Liver (tissue), 3 donors: ENCODE measurements at regions not wholly inside any gene's neighbourhood (a gene's known extent, or its start where the extent isn't known, plus 50 kb on each side); places are given as distances from the start of the nearest gene placed in this dataset.

ENCODE experiments used
- CTCF ChIP-seq: fragments of 150-350 bp; IDR thresholded peaks from 2 replicates; pipeline ENCODE4 v1.5.1; 2017; ENCODE audit warnings: improper control_type of control experiment, low read depth, low read length; ENCODE audit not compliant: missing input control
- EGR1 ChIP-seq, 2 donors: IDR thresholded peaks; 2 replicates each; pipeline ENCODE4 v1.6.1; 2016 to 2018; ENCODE audit warnings: antibody characterized with exemption in 2 of 2, low read depth in 2 of 2
- FOXA1 ChIP-seq: IDR thresholded peaks from 2 replicates; pipeline ENCODE4 v1.6.1; 2016; ENCODE audit warnings: antibody characterized with exemption
- GABPA ChIP-seq, 2 donors: IDR thresholded peaks in 1 of 2; conservative IDR thresholded peaks in 1 of 2; 2 replicates each; pipeline ENCODE4 v1.6.1; 2016; ENCODE audit warnings: antibody characterized with exemption in 2 of 2, mild to moderate bottlenecking in 1 of 2, moderate library complexity in 1 of 2
- NR2F2 ChIP-seq: IDR thresholded peaks from 2 replicates; pipeline ENCODE4 v1.6.1; 2016; ENCODE audit warnings: antibody characterized with exemption
- RAD21 ChIP-seq, 2 donors: IDR thresholded peaks; 2 replicates each; pipeline ENCODE4 v1.6.1; 2016; ENCODE audit warnings: antibody characterized with exemption in 2 of 2, mild to moderate bottlenecking in 2 of 2
- RXRA ChIP-seq, 2 donors: IDR thresholded peaks; 2 replicates each; pipeline ENCODE4 v1.6.1; 2017 to 2018; ENCODE audit warnings: antibody characterized with exemption in 2 of 2, mild to moderate bottlenecking in 1 of 2
- SP1 ChIP-seq: IDR thresholded peaks from 2 replicates; pipeline ENCODE4 v1.6.1; 2018; ENCODE audit warnings: antibody characterized with exemption, mild to moderate bottlenecking
- TAF1 ChIP-seq: conservative IDR thresholded peaks from 2 replicates; pipeline ENCODE4 v1.6.1; 2016; ENCODE audit warnings: antibody characterized with exemption, mild to moderate bottlenecking
- YY1 ChIP-seq: IDR thresholded peaks from 2 replicates; pipeline ENCODE4 v1.6.1; 2016; ENCODE audit warnings: antibody characterized with exemption, mild to moderate bottlenecking
- TF ChIP-seq, protein P1 (sequence below): IDR thresholded peaks from 2 replicates; pipeline ENCODE4 v1.6.1; 2016; ENCODE audit warnings: antibody characterized with exemption
- TF ChIP-seq, protein P2 (sequence below): IDR thresholded peaks from 2 replicates; pipeline ENCODE4 v1.6.1; 2016; ENCODE audit warnings: antibody characterized with exemption, mild to moderate bottlenecking
- TF ChIP-seq, protein P3 (sequence below): IDR thresholded peaks from 2 replicates; pipeline ENCODE4 v1.6.1; 2016; ENCODE audit warnings: antibody characterized with exemption
- donor health status: healthy.
- donor health status: healthy.

DNA sequence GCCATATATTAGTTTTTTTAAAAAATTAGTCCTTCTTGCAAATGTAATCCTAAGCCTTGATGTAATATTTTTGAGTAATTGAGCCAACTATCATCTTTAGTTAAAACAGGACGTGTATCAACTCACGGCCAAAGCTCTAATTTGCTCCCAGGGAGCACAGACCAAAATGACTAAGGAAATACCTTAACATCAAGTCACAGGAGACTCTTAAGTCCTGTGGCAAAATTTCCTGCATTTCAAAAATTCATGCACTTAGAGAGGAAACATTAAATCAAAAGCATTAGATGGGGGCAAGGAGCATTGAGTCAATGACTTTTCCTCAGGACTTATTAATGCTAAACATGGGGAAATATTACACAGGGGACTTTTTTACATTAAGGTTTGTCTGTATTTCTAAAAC is 276.0 kb downstream of the MFSD1 start:
- TF ChIP-seq CTCF, result no peak
- no peak for TF ChIP-seq RAD21 (IDR thresholded peaks at IDR 0.05)
- TF ChIP-seq SP1, result no peak
- TF ChIP-seq TAF1, result no peak
- no peak for TF ChIP-seq EGR1 (IDR thresholded peaks at IDR 0.05; ENCODE audit: low read depth in 2 of 2)
- TF ChIP-seq GABPA (IDR thresholded peaks at IDR 0.05 in 1 of 2, conservative IDR thresholded peaks at IDR 0.05 in 1 of 2), result no peak
- TF ChIP-seq, protein P1, sequence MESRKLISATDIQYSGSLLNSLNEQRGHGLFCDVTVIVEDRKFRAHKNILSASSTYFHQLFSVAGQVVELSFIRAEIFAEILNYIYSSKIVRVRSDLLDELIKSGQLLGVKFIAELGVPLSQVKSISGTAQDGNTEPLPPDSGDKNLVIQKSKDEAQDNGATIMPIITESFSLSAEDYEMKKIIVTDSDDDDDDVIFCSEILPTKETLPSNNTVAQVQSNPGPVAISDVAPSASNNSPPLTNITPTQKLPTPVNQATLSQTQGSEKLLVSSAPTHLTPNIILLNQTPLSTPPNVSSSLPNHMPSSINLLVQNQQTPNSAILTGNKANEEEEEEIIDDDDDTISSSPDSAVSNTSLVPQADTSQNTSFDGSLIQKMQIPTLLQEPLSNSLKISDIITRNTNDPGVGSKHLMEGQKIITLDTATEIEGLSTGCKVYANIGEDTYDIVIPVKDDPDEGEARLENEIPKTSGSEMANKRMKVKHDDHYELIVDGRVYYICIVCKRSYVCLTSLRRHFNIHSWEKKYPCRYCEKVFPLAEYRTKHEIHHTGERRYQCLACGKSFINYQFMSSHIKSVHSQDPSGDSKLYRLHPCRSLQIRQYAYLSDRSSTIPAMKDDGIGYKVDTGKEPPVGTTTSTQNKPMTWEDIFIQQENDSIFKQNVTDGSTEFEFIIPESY, result no peak
- TF ChIP-seq RXRA (IDR thresholded peaks at IDR 0.05), result no peak
- TF ChIP-seq, protein P2, sequence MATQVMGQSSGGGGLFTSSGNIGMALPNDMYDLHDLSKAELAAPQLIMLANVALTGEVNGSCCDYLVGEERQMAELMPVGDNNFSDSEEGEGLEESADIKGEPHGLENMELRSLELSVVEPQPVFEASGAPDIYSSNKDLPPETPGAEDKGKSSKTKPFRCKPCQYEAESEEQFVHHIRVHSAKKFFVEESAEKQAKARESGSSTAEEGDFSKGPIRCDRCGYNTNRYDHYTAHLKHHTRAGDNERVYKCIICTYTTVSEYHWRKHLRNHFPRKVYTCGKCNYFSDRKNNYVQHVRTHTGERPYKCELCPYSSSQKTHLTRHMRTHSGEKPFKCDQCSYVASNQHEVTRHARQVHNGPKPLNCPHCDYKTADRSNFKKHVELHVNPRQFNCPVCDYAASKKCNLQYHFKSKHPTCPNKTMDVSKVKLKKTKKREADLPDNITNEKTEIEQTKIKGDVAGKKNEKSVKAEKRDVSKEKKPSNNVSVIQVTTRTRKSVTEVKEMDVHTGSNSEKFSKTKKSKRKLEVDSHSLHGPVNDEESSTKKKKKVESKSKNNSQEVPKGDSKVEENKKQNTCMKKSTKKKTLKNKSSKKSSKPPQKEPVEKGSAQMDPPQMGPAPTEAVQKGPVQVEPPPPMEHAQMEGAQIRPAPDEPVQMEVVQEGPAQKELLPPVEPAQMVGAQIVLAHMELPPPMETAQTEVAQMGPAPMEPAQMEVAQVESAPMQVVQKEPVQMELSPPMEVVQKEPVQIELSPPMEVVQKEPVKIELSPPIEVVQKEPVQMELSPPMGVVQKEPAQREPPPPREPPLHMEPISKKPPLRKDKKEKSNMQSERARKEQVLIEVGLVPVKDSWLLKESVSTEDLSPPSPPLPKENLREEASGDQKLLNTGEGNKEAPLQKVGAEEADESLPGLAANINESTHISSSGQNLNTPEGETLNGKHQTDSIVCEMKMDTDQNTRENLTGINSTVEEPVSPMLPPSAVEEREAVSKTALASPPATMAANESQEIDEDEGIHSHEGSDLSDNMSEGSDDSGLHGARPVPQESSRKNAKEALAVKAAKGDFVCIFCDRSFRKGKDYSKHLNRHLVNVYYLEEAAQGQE, result no peak
- TF ChIP-seq NR2F2, result no peak
- TF ChIP-seq, protein P3, sequence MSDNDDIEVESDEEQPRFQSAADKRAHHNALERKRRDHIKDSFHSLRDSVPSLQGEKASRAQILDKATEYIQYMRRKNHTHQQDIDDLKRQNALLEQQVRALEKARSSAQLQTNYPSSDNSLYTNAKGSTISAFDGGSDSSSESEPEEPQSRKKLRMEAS, result no peak
- TF ChIP-seq FOXA1, result no peak
- no peak for TF ChIP-seq YY1
